BE2C (cell line): ENCODE measurements at regions not wholly inside any gene's neighbourhood (a gene's known extent, or its start where the extent isn't known, plus 50 kb on each side); places are given as distances from the start of the nearest gene placed in this dataset.

ENCODE experiments used
- DNase-seq: peaks from one replicate; pipeline ENCODE4 v3.0.0-alpha.2; 2020
- H3K27me3 ChIP-seq: fragments of 250-450 bp; sonication (Bioruptor Pico); 2 replicates; pipeline ENCODE4 v1.5.1; 2020; ENCODE audit warnings: mild to moderate bottlenecking
- H3K36me3 ChIP-seq: fragments of 250-450 bp; sonication (Bioruptor Pico); 2 replicates; pipeline ENCODE4 v1.5.1; 2020; ENCODE audit warnings: mild to moderate bottlenecking
- H3K4me1 ChIP-seq: fragments of 250-450 bp; sonication (Bioruptor Pico); 2 replicates; pipeline ENCODE4 v1.5.1; 2020
- H3K4me3 ChIP-seq: 2 replicates; pipeline ENCODE4 v1.5.1; 2011; ENCODE audit warnings: low read depth, low read length
- H3K9me3 ChIP-seq: fragments of 250-450 bp; sonication (Bioruptor Pico); 2 replicates; pipeline ENCODE4 v1.5.1; 2020
- TF ChIP-seq, protein P1 (sequence below): IDR thresholded peaks from 2 replicates; pipeline ENCODE4 v1.5.1; 2012; ENCODE audit warnings: mild to moderate bottlenecking, low read depth, low read length

DNA sequence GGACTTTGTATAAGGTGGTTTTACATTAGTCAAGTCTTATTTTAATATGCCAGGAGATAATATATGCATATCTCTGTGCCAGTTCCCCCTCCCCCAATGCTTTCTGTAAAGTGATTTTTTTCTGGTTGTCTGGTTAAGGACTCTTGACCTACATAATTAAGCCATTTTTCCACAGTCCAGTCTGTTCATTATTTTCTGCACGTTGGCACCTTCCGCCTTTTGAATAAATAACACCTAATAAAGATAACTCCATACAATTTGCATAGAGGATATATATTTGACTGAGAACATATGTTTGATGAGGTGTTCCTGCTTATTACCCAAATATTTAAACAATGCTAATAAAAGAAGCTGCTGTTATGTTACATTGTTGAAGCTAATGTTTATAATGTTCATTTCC, 320.9 kb downstream of the DMAC1 start:
- H3K36me3 ChIP-seq = no peaks in the 10 kb centered on the region
- TF ChIP-seq, protein P1, sequence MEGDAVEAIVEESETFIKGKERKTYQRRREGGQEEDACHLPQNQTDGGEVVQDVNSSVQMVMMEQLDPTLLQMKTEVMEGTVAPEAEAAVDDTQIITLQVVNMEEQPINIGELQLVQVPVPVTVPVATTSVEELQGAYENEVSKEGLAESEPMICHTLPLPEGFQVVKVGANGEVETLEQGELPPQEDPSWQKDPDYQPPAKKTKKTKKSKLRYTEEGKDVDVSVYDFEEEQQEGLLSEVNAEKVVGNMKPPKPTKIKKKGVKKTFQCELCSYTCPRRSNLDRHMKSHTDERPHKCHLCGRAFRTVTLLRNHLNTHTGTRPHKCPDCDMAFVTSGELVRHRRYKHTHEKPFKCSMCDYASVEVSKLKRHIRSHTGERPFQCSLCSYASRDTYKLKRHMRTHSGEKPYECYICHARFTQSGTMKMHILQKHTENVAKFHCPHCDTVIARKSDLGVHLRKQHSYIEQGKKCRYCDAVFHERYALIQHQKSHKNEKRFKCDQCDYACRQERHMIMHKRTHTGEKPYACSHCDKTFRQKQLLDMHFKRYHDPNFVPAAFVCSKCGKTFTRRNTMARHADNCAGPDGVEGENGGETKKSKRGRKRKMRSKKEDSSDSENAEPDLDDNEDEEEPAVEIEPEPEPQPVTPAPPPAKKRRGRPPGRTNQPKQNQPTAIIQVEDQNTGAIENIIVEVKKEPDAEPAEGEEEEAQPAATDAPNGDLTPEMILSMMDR = no peak
- H3K4me3 ChIP-seq = no peak overlapping the region
- no peaks in the 10 kb centered on the region for H3K4me1 ChIP-seq
- DNase-seq = no peak
- H3K9me3 ChIP-seq = no peaks in the 10 kb centered on the region
- no peaks in the 10 kb centered on the region; the same call in 1 of the 2 replicates for H3K27me3 ChIP-seq

DNA sequence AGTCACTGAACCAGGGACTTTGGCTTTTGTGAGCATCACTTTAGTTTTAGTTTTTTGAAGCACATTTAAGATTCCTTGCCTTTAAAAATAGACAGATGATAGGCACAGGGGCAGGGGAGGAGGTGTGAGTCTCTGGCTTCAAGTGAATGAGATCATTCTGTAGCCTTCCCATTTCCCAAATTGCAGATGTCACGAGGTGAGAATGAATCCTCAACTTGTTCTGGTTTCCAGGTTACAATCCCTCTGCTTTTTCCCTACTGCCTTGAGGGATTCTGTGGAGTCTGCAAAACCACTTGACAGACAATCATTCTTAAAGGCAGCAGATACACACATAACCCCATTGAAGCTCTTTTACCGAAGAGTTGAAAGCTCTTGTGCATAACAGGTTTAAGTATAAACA, 332.4 kb downstream of the DMAC1 start:
- Histone ChIP-seq H3K27me3 (no peaks in the 10 kb centered on the region; the same call in none of the 2 replicates), H3K9me3 (no peaks in the 10 kb centered on the region), H3K4me3 (no peak overlapping the region), H3K4me1 (no peaks in the 10 kb centered on the region), H3K36me3 (no peaks in the 10 kb centered on the region)
- TF ChIP-seq, protein P1 = no peak
- no peak for DNase-seq

DNA sequence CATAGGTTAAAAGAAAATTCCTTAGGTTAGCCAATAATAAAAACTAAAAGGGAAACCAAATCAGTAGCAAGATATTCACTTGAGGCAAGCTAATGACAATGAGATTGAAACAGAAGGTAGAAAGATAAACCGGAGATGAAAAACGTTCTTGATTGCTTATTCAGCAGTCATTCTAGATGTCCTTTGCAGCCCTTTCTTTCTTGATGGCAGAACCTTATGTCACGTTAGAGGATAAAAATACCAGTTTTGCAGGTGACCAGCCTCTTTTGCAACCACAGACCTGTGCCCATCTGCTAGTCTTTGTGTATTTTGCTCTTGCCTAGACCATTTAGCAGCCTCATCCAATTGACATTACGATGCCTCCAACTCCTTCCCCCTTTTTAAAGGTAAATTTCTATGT, 337.8 kb downstream of the DMAC1 start:
- H3K4me1 ChIP-seq = no peaks in the 10 kb centered on the region
- no peak overlapping the region for H3K4me3 ChIP-seq
- no peak for DNase-seq
- H3K9me3 ChIP-seq = no peaks in the 10 kb centered on the region
- TF ChIP-seq, protein P1 = no peak
- no peaks in the 10 kb centered on the region; the same call in 1 of the 2 replicates for H3K27me3 ChIP-seq
- H3K36me3 ChIP-seq = no peaks in the 10 kb centered on the region

DNA sequence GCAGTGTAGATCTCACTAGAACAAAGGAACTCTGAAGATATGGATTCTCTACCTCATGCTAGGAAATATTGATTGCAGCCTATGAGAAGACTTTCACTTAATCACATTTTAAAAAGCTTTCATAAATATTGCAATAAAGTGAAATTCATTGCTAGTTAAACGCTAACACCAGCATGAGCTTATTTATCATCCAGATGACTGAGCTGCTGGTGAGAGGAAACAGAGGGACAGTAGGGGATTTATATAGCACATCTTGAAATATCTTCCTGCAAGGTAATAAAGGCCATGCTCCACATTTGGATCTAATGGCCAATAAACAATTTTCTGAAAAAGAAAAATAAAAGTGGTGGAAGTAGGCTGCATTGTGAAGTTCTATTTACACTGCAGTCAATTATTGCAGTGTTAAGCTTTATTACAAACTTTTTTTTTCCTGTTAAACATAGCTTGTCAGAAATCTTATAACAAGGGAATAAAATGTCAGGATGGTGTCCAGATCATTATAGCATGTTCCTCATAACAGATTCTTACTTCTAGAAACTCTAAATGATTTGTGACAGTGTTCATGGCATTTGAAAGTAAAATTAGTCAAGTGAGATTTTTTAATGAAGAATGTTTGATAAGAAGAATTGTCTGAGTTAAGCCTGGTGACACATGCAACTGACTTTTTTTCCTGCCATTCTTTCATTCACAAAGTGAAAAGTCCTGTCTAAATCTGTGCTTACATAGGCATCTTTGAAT, 342.6 kb downstream of the DMAC1 start:
- no peak overlapping the region for H3K4me3 ChIP-seq
- H3K9me3 ChIP-seq = no peaks in the 10 kb centered on the region
- no peaks in the 10 kb centered on the region for H3K27me3 ChIP-seq
- no peaks in the 10 kb centered on the region for H3K4me1 ChIP-seq
- no peak for DNase-seq
- no peaks in the 10 kb centered on the region for H3K36me3 ChIP-seq
- TF ChIP-seq, protein P1 = no peak

DNA sequence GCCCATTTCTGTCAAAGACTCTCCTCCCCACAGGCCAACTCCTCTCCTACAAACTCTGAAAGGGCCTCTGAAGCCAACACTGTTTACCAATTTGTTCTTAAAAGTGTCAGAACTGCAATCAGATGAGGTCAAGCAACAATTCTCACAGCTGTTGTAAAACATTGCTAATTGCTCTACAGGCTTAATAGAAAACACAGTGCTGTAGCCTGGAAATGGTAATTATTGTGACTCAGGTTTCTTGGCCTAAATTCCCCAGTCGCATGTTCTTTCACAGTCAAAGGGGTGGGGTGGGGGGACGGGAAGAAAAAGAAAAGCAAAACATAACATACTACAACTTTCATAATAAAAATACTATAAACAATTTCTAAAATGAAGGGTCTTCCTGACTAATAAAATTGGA, 343.2 kb downstream of the DMAC1 start:
- Histone ChIP-seq H3K27me3 (no peaks in the 10 kb centered on the region), H3K36me3 (no peaks in the 10 kb centered on the region), H3K9me3 (no peaks in the 10 kb centered on the region), H3K4me3 (no peak overlapping the region), H3K4me1 (no peaks in the 10 kb centered on the region)
- no peak for DNase-seq
- TF ChIP-seq, protein P1 = no peak

DNA sequence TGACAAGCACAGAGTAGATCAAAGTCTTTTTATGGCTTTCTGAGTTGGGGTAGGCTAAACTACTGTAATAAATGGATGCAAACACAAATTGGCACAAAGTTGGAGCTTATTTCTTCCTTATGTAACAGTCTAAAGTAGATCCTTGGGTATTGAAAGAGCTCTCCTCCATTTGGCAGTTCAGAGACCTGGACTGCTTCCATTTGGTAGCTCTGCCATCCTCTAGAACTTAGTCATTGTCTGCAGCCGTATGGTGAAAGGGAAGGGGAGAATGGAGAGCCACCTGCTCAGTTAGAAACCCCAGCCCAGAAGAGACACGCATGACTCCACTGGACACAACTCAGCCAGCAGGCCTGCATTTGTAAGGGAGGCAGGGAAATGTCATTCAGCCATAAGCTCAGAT, 345.0 kb downstream of the DMAC1 start:
- no peaks in the 10 kb centered on the region for H3K27me3 ChIP-seq
- H3K4me1 ChIP-seq = no peaks in the 10 kb centered on the region
- DNase-seq = no peak

More for the DNA sequence above, 345.0 kb downstream of the DMAC1 start:
- Histone ChIP-seq H3K4me3 (no peak overlapping the region), H3K9me3 (no peaks in the 10 kb centered on the region), H3K36me3 (no peaks in the 10 kb centered on the region)
- TF ChIP-seq, protein P1 = no peak
